Lower lobe of right lung (tissue), 2 donors: ENCODE measurements at regions not wholly inside any gene's neighbourhood (a gene's known extent, or its start where the extent isn't known, plus 50 kb on each side); places are given as distances from the start of the nearest gene placed in this dataset.

ENCODE experiments used
- ATAC-seq, 2 donors: fragments of 200-7000 bp; cut with Tn5 transposase; one replicate each; pipeline ENCODE4 v1.9.1; 2020 to 2022; ENCODE audit warnings: mild to moderate bottlenecking in 2 of 2, moderate library complexity in 2 of 2
- DNase-seq: peaks from one replicate; pipeline ENCODE4 v3.0.0-alpha.2; 2020
- H3K27ac ChIP-seq: fragments of 200-600 bp; one replicate; pipeline ENCODE4 v1.8.0; 2022
- H3K27me3 ChIP-seq: fragments of 200-600 bp; one replicate; pipeline ENCODE4 v1.8.0; 2022; ENCODE audit warnings: low read depth
- H3K36me3 ChIP-seq: fragments of 200-600 bp; one replicate; pipeline ENCODE4 v1.8.0; 2022; ENCODE audit warnings: mild to moderate bottlenecking
- H3K4me1 ChIP-seq: fragments of 200-600 bp; one replicate; pipeline ENCODE4 v1.8.0; 2022
- H3K4me3 ChIP-seq: fragments of 200-600 bp; one replicate; pipeline ENCODE4 v1.8.0; 2022; ENCODE audit warnings: mild to moderate bottlenecking
- H3K9me3 ChIP-seq: fragments of 200-600 bp; one replicate; pipeline ENCODE4 v1.8.0; 2022
- CTCF ChIP-seq: fragments of 200-600 bp; IDR thresholded peaks from one replicate; pipeline ENCODE4 v1.8.0; 2022; ENCODE audit warnings: antibody characterized with exemption, mild to moderate bottlenecking
- intact Hi-C: fragments of 100-400 bp; cut with DNase I; formaldehyde crosslinking; loops from one replicate; pipeline ENCODE4 v1.11.0; 2022
- donor health status: DM: no; HTN: yes; CAD: no; lungs with severe emphysema.

GRCh38 chr13:76163761-76164160 is 527.6 kb downstream of the LMO7 start:
- ATAC-seq, result no peak

GRCh38 chr13:76160961-76161925 is 525.1 kb downstream of the LMO7 start:
- H3K4me1 ChIP-seq, result no peaks in the 10 kb centered on the region
- intact Hi-C loops, result no loop called here
- no peaks in the 10 kb centered on the region for H3K9me3 ChIP-seq
- H3K4me3 ChIP-seq, result no peak overlapping the region
- no peaks in the 10 kb centered on the region for H3K27me3 ChIP-seq
- H3K27ac ChIP-seq, result no peak overlapping the region
- H3K36me3 ChIP-seq, result no peaks in the 10 kb centered on the region
- no peak for TF ChIP-seq CTCF
- no peak for DNase-seq
- ATAC-seq, result no peak

More at GRCh38 chr13:76163761-76164160, 527.6 kb downstream of the LMO7 start:
- H3K4me3 ChIP-seq, result no peak overlapping the region
- no peaks in the 10 kb centered on the region for H3K27me3 ChIP-seq
- intact Hi-C loops, result no loop called here
- no peaks in the 10 kb centered on the region for H3K9me3 ChIP-seq
- no peak overlapping the region for H3K27ac ChIP-seq
- no peak for DNase-seq
- H3K36me3 ChIP-seq, result no peaks in the 10 kb centered on the region
- no peak for TF ChIP-seq CTCF
- H3K4me1 ChIP-seq, result no peaks in the 10 kb centered on the region

GRCh38 chr13:76160506-76160905 is 524.4 kb downstream of the LMO7 start:
- ATAC-seq, result no peak
- no peaks in the 10 kb centered on the region for H3K4me1 ChIP-seq
- TF ChIP-seq CTCF, result no peak
- H3K9me3 ChIP-seq, result no peaks in the 10 kb centered on the region
- H3K27me3 ChIP-seq, result no peaks in the 10 kb centered on the region
- intact Hi-C loops, result no loop called here
- no peaks in the 10 kb centered on the region for H3K36me3 ChIP-seq
- H3K4me3 ChIP-seq, result no peak overlapping the region
- no peak for DNase-seq
- no peak overlapping the region for H3K27ac ChIP-seq

GRCh38 chr13:76157926-76158325 is 521.8 kb downstream of the LMO7 start:
- Histone ChIP-seq H3K4me1 (no peaks in the 10 kb centered on the region), H3K27ac (no peak overlapping the region), H3K36me3 (no peaks in the 10 kb centered on the region), H3K4me3 (no peak overlapping the region), H3K9me3 (no peaks in the 10 kb centered on the region), H3K27me3 (no peaks in the 10 kb centered on the region)
- ATAC-seq (no peak), DNase-seq (no peak)
- TF ChIP-seq CTCF, result no peak
- intact Hi-C loops, result no loop called here

- no peak for ATAC-seq
- no peak for TF ChIP-seq CTCF
- intact Hi-C loops, result no loop called here
These were observed 517.1 kb downstream of the LMO7 start for GRCh38 chr13:76153239-76153638.

More at GRCh38 chr13:76153239-76153638, 517.1 kb downstream of the LMO7 start:
- no peaks in the 10 kb centered on the region for H3K4me1 ChIP-seq
- H3K4me3 ChIP-seq, result no peak overlapping the region
- H3K9me3 ChIP-seq, result no peaks in the 10 kb centered on the region
- no peaks in the 10 kb centered on the region for H3K27me3 ChIP-seq
- H3K27ac ChIP-seq, result no peak overlapping the region
- DNase-seq, result no peak
- no peaks in the 10 kb centered on the region for H3K36me3 ChIP-seq
